ENCODE measurements at regions not wholly inside any gene's neighbourhood (a gene's known extent, or its start where the extent isn't known, plus 50 kb on each side); places are given as distances from the start of the nearest gene placed in this dataset.

DNA sequence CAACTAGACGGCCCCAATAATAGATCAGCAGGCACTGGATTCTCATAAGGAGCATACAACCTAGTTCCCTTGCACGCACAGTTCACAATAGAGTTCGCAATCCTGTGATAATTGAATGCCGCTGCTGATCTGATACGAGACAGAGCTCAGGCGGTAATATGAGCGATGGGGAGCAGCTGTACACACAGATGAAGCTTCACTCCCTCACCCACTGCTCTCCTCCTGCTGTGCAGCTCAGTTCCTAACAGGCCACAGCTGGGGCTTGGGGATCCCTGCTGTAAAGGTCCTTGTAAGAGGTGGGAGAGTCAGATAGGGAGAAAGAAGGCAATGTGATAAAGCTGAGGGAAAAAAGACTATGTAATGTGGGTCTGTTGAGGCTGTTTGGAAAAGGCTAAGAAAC is 577.5 kb downstream of the RBFOX1 start:
- ChIA-PET CTCF (ENCODE audit: partially characterized antibody) (interaction anchor here (1.0 kb wide), 1 partner anchor 9 kb away, joined by 3 read pairs; no protein-coding TSS in a partner anchor), POLR2A (ENCODE audit: partially characterized antibody) (no interaction called here)
- Histone ChIP-seq H3K18ac (ENCODE audit: extremely low read depth, low read length) (no peak overlapping the region), H4K91ac (replicated peaks; ENCODE audit: insufficient read length, low read length) (no peak overlapping the region), H3K4ac (replicated peaks; ENCODE audit: insufficient read length, low read depth, low read length) (no peak overlapping the region), H3K56ac (replicated peaks; ENCODE audit: insufficient read length, low read depth, low read length) (no peak overlapping the region), H3K36me3 (ENCODE audit: control insufficient read depth in 2 of 4, insufficient read depth in 4 of 4, low read length in 3 of 4) (no peaks in the 10 kb centered on the region), H4K5ac (ENCODE audit: insufficient read length, low read depth, low read length) (no peak overlapping the region), H3K27ac (ENCODE audit: low read depth, low read length) (no peak overlapping the region), H3K4me1 (replicated peaks in 1 of 4; ENCODE audit: control insufficient read depth in 3 of 4, insufficient read depth in 4 of 4, low read length in 3 of 4) (no peaks in the 10 kb centered on the region), H3K9me3 (ENCODE audit: insufficient read depth in 2 of 2, low read depth in 1 of 2, low read length in 1 of 2) (no peaks in the 10 kb centered on the region), H4K20me1 (replicated peaks in 1 of 2; ENCODE audit: control insufficient read depth in 1 of 2, insufficient read depth in 2 of 2, low read length in 2 of 2) (no peaks in the 10 kb centered on the region), H3K79me2 (ENCODE audit: control insufficient read depth in 1 of 2, insufficient read depth in 2 of 2, low read length in 2 of 2) (no peaks in the 10 kb centered on the region), H2BK120ac (replicated peaks; ENCODE audit: low read depth, low read length) (no peak overlapping the region), H2BK20ac (ENCODE audit: low read length) (no peak overlapping the region), H3K4me3 (ENCODE audit: extremely low read depth in 1 of 4, insufficient read depth in 2 of 4, low read depth in 3 of 4, low read length in 4 of 4) (no peak overlapping the region), H2BK12ac (ENCODE audit: low read depth, low read length) (no peak overlapping the region), H3K23me2 (ENCODE audit: low read depth, low read length) (no peaks in the 10 kb centered on the region), H3K23ac (ENCODE audit: insufficient read length) (no peak overlapping the region), H3K14ac (ENCODE audit: insufficient read length) (no peak overlapping the region), H3K79me1 (ENCODE audit: low read depth, low read length) (no peaks in the 10 kb centered on the region), H3K9ac (replicated peaks in 1 of 4; ENCODE audit: extremely low read depth in 1 of 4, low read depth in 3 of 4, low read length in 3 of 4) (no peak overlapping the region), H3K27me3 (replicated peaks in 1 of 4; ENCODE audit: control insufficient read depth in 3 of 4, extremely low read depth in 1 of 4, insufficient read depth in 3 of 4, low read length in 3 of 4) (no peaks in the 10 kb centered on the region), H4K8ac (ENCODE audit: extremely low read depth, insufficient read depth, low read length) (no peak overlapping the region), H3K4me2 (ENCODE audit: insufficient read depth in 1 of 2, low read depth in 2 of 2, low read length in 2 of 2) (no peak overlapping the region), H2AK5ac (ENCODE audit: low read depth, low read length) (no peak overlapping the region), H2BK15ac (ENCODE audit: low read length) (no peak overlapping the region), H2AFZ (ENCODE audit: low read length) (no peak overlapping the region), H2BK5ac (ENCODE audit: low read depth, low read length) (no peak overlapping the region)
- TF ChIP-seq SAP30 (IDR thresholded peaks at IDR 0.05; ENCODE audit: insufficient read depth, insufficient replicate concordance, low read length) (no peak), KDM5A (IDR thresholded peaks at IDR 0.05; ENCODE audit: low read length) (no peak), ZNF274 (IDR thresholded peaks at IDR 0.05; ENCODE audit: borderline replicate concordance, extremely low read depth, low read length) (no peak), CBX8 (IDR thresholded peaks at IDR 0.05; ENCODE audit: borderline replicate concordance, low read depth, low read length) (no peak), GTF2F1 (IDR thresholded peaks at IDR 0.05; ENCODE audit: borderline replicate concordance, low read depth, low read length) (no peak)
- TF ChIP-seq, protein P1, sequence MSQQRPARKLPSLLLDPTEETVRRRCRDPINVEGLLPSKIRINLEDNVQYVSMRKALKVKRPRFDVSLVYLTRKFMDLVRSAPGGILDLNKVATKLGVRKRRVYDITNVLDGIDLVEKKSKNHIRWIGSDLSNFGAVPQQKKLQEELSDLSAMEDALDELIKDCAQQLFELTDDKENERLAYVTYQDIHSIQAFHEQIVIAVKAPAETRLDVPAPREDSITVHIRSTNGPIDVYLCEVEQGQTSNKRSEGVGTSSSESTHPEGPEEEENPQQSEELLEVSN (IDR thresholded peaks at IDR 0.05), result no peak
- 97% methylated on average over 7 of the region's 7 CpGs; no CpG with 5 or more reads in 1 of the 2 experiments for WGBS, 2 experiments (ENCODE audit: extremely low coverage in 1 of 2, insufficient coverage in 1 of 2, insufficient read length in 1 of 2, insufficient replicate concordance in 2 of 2, low coverage in 1 of 2, low lambda C conversion rate in 2 of 2, missing lambda C conversion rate in 1 of 2)
- FAIRE-seq (no peak), DNase-seq (ENCODE audit: low read depth in 1 of 2, low spot score in 2 of 2) (no peak)
